ENCODE measurements at regions not wholly inside any gene's neighbourhood (a gene's known extent, or its start where the extent isn't known, plus 50 kb on each side); places are given as distances from the start of the nearest gene placed in this dataset.
"Not testable (repeated sequence)": the region's sequence is repeated elsewhere in the genome, so short reads cannot be mapped to it uniquely, and the experiment has no call there.

GRCh38 chr14:25303934-25304333, 254.0 kb upstream of the STXBP6 start:
- no peak for DNase-seq

GRCh38 chr14:25298238-25298637, 248.3 kb upstream of the STXBP6 start:
- DNase-seq, result no peak

GRCh38 chr14:25290154-25290553, 240.2 kb upstream of the STXBP6 start:
- DNase-seq, result not testable (repeated sequence)

GRCh38 chr14:25274529-25274928, 224.6 kb upstream of the STXBP6 start:
- no peak for DNase-seq

GRCh38 chr14:25267186-25267585, 217.2 kb upstream of the STXBP6 start:
- no peak for DNase-seq

GRCh38 chr14:25259470-25259869, 209.5 kb upstream of the STXBP6 start:
- no peak for DNase-seq

- no peak for DNase-seq
Observed at GRCh38 chr14:25252793-25253192, 202.8 kb upstream of the STXBP6 start.

- no peak for DNase-seq
Observed at GRCh38 chr14:25250516-25250915, 200.6 kb upstream of the STXBP6 start.

GRCh38 chr14:25247609-25248008, 197.7 kb upstream of the STXBP6 start:
- DNase-seq, result no peak

GRCh38 chr14:25246751-25247150, 196.8 kb upstream of the STXBP6 start:
- DNase-seq, result no peak

- DNase-seq, result no peak
Observed at GRCh38 chr14:25239170-25239569, 189.2 kb upstream of the STXBP6 start.

- DNase-seq, result peak; percentile 38
Observed at GRCh38 chr14:25237845-25238244, 187.9 kb upstream of the STXBP6 start.

GRCh38 chr14:25233613-25234012, 183.7 kb upstream of the STXBP6 start:
- DNase-seq, result no peak

GRCh38 chr14:25231004-25231403, 181.1 kb upstream of the STXBP6 start:
- DNase-seq, result no peak

- no peak for DNase-seq
Observed at GRCh38 chr14:25226214-25226613, 176.3 kb upstream of the STXBP6 start.

- DNase-seq, result no peak
Observed at GRCh38 chr14:25222256-25222655, 172.3 kb upstream of the STXBP6 start.

GRCh38 chr14:25220514-25220913, 170.6 kb upstream of the STXBP6 start:
- DNase-seq, result no peak

- no peak for DNase-seq
Observed at GRCh38 chr14:25215607-25216006, 165.7 kb upstream of the STXBP6 start.

GRCh38 chr14:25197885-25198284, 147.9 kb upstream of the STXBP6 start:
- DNase-seq, result no peak

- DNase-seq, result no peak
Observed at GRCh38 chr14:25180221-25180620, 130.3 kb upstream of the STXBP6 start.

- no peak for DNase-seq
Observed at GRCh38 chr14:25178255-25178654, 128.3 kb upstream of the STXBP6 start.

GRCh38 chr14:25150934-25151790, 101.2 kb upstream of the STXBP6 start:
- peak; percentile 82 for DNase-seq

GRCh38 chr14:25150401-25150800, 100.5 kb upstream of the STXBP6 start:
- no peak for DNase-seq

- no peak for DNase-seq
Observed at GRCh38 chr14:25140411-25140810, 90.5 kb upstream of the STXBP6 start.

- peak; percentile 20 for DNase-seq
Observed at GRCh38 chr14:25136811-25137210, 86.9 kb upstream of the STXBP6 start.
